ENCODE measurements at regions not wholly inside any gene's neighbourhood (a gene's known extent, or its start where the extent isn't known, plus 50 kb on each side); places are given as distances from the start of the nearest gene placed in this dataset.

- TF ChIP-seq EP300 (IDR thresholded peaks at IDR 0.05) (no peak), POLR2A (IDR thresholded peaks at IDR 0.05; ENCODE audit: low read depth) (no peak), POLR2AphosphoS5 (IDR thresholded peaks at IDR 0.05) (no peak)
- TF ChIP-seq, protein P1, sequence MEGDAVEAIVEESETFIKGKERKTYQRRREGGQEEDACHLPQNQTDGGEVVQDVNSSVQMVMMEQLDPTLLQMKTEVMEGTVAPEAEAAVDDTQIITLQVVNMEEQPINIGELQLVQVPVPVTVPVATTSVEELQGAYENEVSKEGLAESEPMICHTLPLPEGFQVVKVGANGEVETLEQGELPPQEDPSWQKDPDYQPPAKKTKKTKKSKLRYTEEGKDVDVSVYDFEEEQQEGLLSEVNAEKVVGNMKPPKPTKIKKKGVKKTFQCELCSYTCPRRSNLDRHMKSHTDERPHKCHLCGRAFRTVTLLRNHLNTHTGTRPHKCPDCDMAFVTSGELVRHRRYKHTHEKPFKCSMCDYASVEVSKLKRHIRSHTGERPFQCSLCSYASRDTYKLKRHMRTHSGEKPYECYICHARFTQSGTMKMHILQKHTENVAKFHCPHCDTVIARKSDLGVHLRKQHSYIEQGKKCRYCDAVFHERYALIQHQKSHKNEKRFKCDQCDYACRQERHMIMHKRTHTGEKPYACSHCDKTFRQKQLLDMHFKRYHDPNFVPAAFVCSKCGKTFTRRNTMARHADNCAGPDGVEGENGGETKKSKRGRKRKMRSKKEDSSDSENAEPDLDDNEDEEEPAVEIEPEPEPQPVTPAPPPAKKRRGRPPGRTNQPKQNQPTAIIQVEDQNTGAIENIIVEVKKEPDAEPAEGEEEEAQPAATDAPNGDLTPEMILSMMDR (IDR thresholded peaks at IDR 0.05): no peak
These were observed 324.8 kb upstream of the FTMT start for GRCh38 chr5:121526908-121527307.

DNA sequence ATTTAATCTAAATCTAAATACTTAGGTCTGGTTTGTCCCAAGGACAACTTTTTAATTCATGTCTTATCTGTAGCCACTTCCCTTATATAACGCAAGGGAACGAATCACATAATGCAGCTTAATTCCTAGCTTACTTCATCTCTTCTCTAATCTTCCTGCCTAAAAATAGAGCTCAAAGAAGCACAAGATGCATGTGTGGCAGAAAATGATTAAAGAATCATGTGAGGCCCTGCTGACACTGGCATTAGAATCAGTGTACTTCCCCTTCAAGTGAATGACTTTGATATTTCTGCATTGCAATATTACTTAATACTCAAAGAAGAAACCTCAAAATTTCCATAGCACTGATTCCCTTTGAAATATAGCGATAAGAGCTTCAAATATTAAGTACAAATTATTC lies 317.9 kb upstream of the FTMT start:
- H3K27ac ChIP-seq (replicated peaks in 1 of 4): no peak overlapping the region

More at GRCh38 chr5:121526908-121527307, 324.8 kb upstream of the FTMT start:
- intact Hi-C loops (cut with DNase I): no loop called here
- DNase-seq (ENCODE audit: extremely low spot score): no peak
- no peak overlapping the region for H3K4me3 ChIP-seq
- no peaks in the 10 kb centered on the region for H3K27me3 ChIP-seq
- H3K9me3 ChIP-seq: no peaks in the 10 kb centered on the region
- no peaks in the 10 kb centered on the region for H3K4me1 ChIP-seq
- WGBS: 87% methylated on average over 1 of the region's 1 CpG
- no peak overlapping the region for H3K27ac ChIP-seq (replicated peaks in 1 of 4)
- H3K36me3 ChIP-seq: no peaks in the 10 kb centered on the region

GRCh38 chr5:121550989-121551388 lies 300.7 kb upstream of the FTMT start:
- Histone ChIP-seq H3K27ac (replicated peaks in 1 of 4) (no peak overlapping the region), H3K27me3 (no peaks in the 10 kb centered on the region), H3K9me3 (no peaks in the 10 kb centered on the region), H3K4me1 (no peaks in the 10 kb centered on the region), H3K36me3 (no peaks in the 10 kb centered on the region), H3K4me3 (no peak overlapping the region)
- TF ChIP-seq, protein P1 (IDR thresholded peaks at IDR 0.05): no peak
- TF ChIP-seq POLR2AphosphoS5 (IDR thresholded peaks at IDR 0.05) (no peak), EP300 (IDR thresholded peaks at IDR 0.05) (no peak), POLR2A (IDR thresholded peaks at IDR 0.05; ENCODE audit: low read depth) (no peak)
- no peak for DNase-seq (ENCODE audit: extremely low spot score)
- intact Hi-C loops (cut with DNase I): no loop called here

More for the DNA sequence above, 317.9 kb upstream of the FTMT start:
- no peak for TF ChIP-seq EP300 (IDR thresholded peaks at IDR 0.05)
- TF ChIP-seq, protein P1 (IDR thresholded peaks at IDR 0.05): no peak
- TF ChIP-seq POLR2AphosphoS5 (IDR thresholded peaks at IDR 0.05): no peak
- no peak for TF ChIP-seq POLR2A (IDR thresholded peaks at IDR 0.05; ENCODE audit: low read depth)
- no peaks in the 10 kb centered on the region for H3K36me3 ChIP-seq
- no peak for DNase-seq (ENCODE audit: extremely low spot score)
- no peak overlapping the region for H3K4me3 ChIP-seq
- 75% methylated on average over 3 of the region's 3 CpGs for WGBS
- H3K4me1 ChIP-seq: no peaks in the 10 kb centered on the region
- H3K27me3 ChIP-seq: no peaks in the 10 kb centered on the region
- intact Hi-C loops (cut with DNase I): no loop called here
- H3K9me3 ChIP-seq: no peaks in the 10 kb centered on the region

DNA sequence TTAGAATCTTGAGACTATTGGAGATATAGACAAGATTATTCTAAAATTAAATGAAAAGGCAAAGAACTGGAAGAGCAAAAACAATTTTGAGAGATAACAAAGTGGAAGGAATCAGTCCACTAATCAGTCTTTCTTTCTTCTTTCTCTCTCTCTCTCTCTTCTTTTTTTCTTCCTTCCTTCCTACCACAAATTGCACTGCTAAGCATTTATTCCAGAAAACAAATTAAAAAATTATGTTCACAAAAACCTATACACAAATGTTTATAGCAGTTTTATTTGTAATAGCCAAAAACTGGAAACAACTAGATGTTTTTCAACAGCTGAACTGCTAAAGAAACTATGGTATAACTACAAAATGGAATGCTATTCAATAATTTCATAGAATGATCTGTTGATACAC lies 291.9 kb upstream of the FTMT start:
- intact Hi-C loops (cut with DNase I): no loop called here
- H3K4me3 ChIP-seq: no peak overlapping the region
- TF ChIP-seq POLR2A (IDR thresholded peaks at IDR 0.05; ENCODE audit: low read depth) (no peak), EP300 (IDR thresholded peaks at IDR 0.05) (no peak), POLR2AphosphoS5 (IDR thresholded peaks at IDR 0.05) (no peak)
- TF ChIP-seq, protein P1 (IDR thresholded peaks at IDR 0.05): no peak
- H3K4me1 ChIP-seq: no peaks in the 10 kb centered on the region
- no peak overlapping the region for H3K27ac ChIP-seq (replicated peaks in 1 of 4)
- DNase-seq (ENCODE audit: extremely low spot score): no peak
- no peaks in the 10 kb centered on the region for H3K36me3 ChIP-seq
- no peaks in the 10 kb centered on the region for H3K27me3 ChIP-seq
- H3K9me3 ChIP-seq: no peaks in the 10 kb centered on the region

DNA sequence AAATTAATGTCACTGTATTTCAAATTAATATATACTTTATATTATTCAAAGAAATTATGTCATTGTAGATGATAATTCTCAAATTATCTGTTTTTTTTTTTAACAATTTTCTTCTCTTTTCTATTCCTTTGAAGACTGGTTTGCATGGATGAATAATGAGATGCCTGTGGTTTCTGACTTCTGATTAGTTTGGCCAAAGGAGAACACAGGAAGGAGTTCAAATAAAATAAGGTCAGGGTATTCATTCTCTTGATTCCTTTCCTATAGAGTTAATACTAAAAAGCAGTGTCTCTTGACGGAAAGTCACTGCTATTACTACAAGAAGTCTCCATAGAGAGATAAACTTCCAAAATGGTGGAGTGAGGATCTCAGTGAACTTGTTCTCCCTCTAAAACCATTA lies 279.6 kb upstream of the FTMT start:
- no peak for DNase-seq (ENCODE audit: extremely low spot score)
- no peaks in the 10 kb centered on the region for H3K36me3 ChIP-seq
- no peaks in the 10 kb centered on the region for H3K9me3 ChIP-seq
- WGBS: 100% methylated on average over 1 of the region's 1 CpG
- intact Hi-C loops (cut with DNase I): no loop called here
- no peak overlapping the region for H3K27ac ChIP-seq (replicated peaks in 1 of 4)
- TF ChIP-seq POLR2AphosphoS5 (IDR thresholded peaks at IDR 0.05) (no peak), EP300 (IDR thresholded peaks at IDR 0.05) (no peak), POLR2A (IDR thresholded peaks at IDR 0.05; ENCODE audit: low read depth) (no peak)
- TF ChIP-seq, protein P1 (IDR thresholded peaks at IDR 0.05): no peak
- H3K27me3 ChIP-seq: no peaks in the 10 kb centered on the region
- H3K4me3 ChIP-seq: no peak overlapping the region
- no peaks in the 10 kb centered on the region for H3K4me1 ChIP-seq
